SK-N-SH (cell line): ENCODE measurements at regions not wholly inside any gene's neighbourhood (a gene's known extent, or its start where the extent isn't known, plus 50 kb on each side); places are given as distances from the start of the nearest gene placed in this dataset.
A peak's percentile ranks its signal among the peaks of the same experiment; 100 is the strongest.

Experiments used
- CTCF ChIA-PET: fragments of 300-600, 350-600 bp; formaldehyde crosslinking; extraction: SDS; loops from one replicate; lab custom pipeline; 2021; lab: Yijun Ruan, JAX
- POLR2A ChIA-PET: fragments of 350-600 bp; sonication (Branson Sonifier 250); formaldehyde crosslinking; extraction: SDS; loops from one replicate; lab custom pipeline; 2020; ENCODE audit warnings: antibody characterized with exemption, inconsistent platforms; lab: Yijun Ruan, JAX
- DNase-seq: peaks from one replicate; pipeline ENCODE4 v3.0.0; 2012
- H2AFZ ChIP-seq: fragments of 200-600 bp; sonication (generic); 2 replicates; pipeline ENCODE4 v1.8.1; 2016; ENCODE audit warnings: antibody characterized with exemption, mild to moderate bottlenecking, low read depth
- H3F3A ChIP-seq: fragments of 200-600 bp; sonication (generic); replicated peaks from 2 replicates; pipeline ENCODE3; 2016; ENCODE audit warnings: antibody characterized with exemption, mild to moderate bottlenecking; ENCODE audit not compliant: insufficient read depth
- H3K27ac ChIP-seq, 2 experiments: fragments of 200-500 bp in 1 of 2; fragments of 200-600 bp in 1 of 2; sonication (Bioruptor generic) in 1 of 2; sonication (generic), shearing (Covaris generic) in 1 of 2; 2 replicates each; pipeline versions ENCODE4 v1.5.1 to v1.6.1; 2014 to 2016; ENCODE audit warnings: low read depth in 2 of 2, inconsistent platforms in 1 of 2, low read length in 1 of 2, mild to moderate bottlenecking in 1 of 2, mixed read lengths in 1 of 2
- H3K27me3 ChIP-seq: fragments of 200-600 bp; sonication (generic), shearing (Covaris generic); 2 replicates; pipeline ENCODE4 v1.6.1; 2016; ENCODE audit warnings: mixed run types; ENCODE audit not compliant: insufficient read depth
- H3K36me3 ChIP-seq, 2 experiments: fragments of 200-500 bp in 1 of 2; fragments of 200-600 bp in 1 of 2; sonication (Bioruptor generic) in 1 of 2; sonication (generic) in 1 of 2; replicated peaks in 1 of 2; 2 replicates each; pipeline versions ENCODE3 to v1.5.1; 2014 to 2016; ENCODE audit warnings: low read length in 1 of 2, mild to moderate bottlenecking in 1 of 2; ENCODE audit not compliant: insufficient read depth in 2 of 2, control insufficient read depth in 1 of 2
- H3K4me1 ChIP-seq, 2 experiments: fragments of 200-500 bp in 1 of 2; fragments of 200-600 bp in 1 of 2; sonication (Bioruptor generic) in 1 of 2; sonication (generic), shearing (Covaris generic) in 1 of 2; 2 replicates each; pipeline versions ENCODE4 v1.5.1 to v1.6.1; 2014 to 2016; ENCODE audit warnings: low read depth in 1 of 2, low read length in 1 of 2, mixed run types in 1 of 2; ENCODE audit not compliant: insufficient read depth in 2 of 2, control insufficient read depth in 1 of 2
- H3K4me2 ChIP-seq: fragments of 200-600 bp; sonication (generic), shearing (Covaris generic); 2 replicates; pipeline ENCODE4 v1.6.1; 2017; ENCODE audit warnings: mixed run types
- H3K4me3 ChIP-seq, 2 experiments: fragments of 200-500 bp in 1 of 2; fragments of 200-600 bp in 1 of 2; sonication (Bioruptor generic) in 1 of 2; sonication (generic), shearing (Covaris generic) in 1 of 2; 2 replicates each; pipeline versions ENCODE4 v1.5.1 to v1.8.1; 2014 to 2016; ENCODE audit warnings: low read depth in 2 of 2, inconsistent platforms in 1 of 2, low read length in 1 of 2, mild to moderate bottlenecking in 1 of 2, mixed read lengths in 1 of 2, moderate library complexity in 1 of 2
- H3K79me2 ChIP-seq: fragments of 200-600 bp; sonication (generic); 2 replicates; pipeline ENCODE4 v1.8.1; 2017; ENCODE audit warnings: mild to moderate bottlenecking; ENCODE audit not compliant: insufficient read depth
- H3K9ac ChIP-seq: fragments of 200-600 bp; sonication (generic); 2 replicates; pipeline ENCODE4 v1.6.1; 2017; ENCODE audit warnings: mixed run types
- H3K9me2 ChIP-seq: fragments of 200-600 bp; sonication (generic); 2 replicates; pipeline ENCODE4 v1.6.1; 2017; ENCODE audit warnings: mixed run types
- H3K9me3 ChIP-seq: fragments of 200-600 bp; sonication (generic); 2 replicates; pipeline ENCODE4 v1.6.1; 2017; ENCODE audit warnings: mixed run types, mild to moderate bottlenecking, moderate library complexity
- H4K20me1 ChIP-seq: fragments of 200-600 bp; sonication (generic); 2 replicates; pipeline ENCODE4 v1.6.1; 2017; ENCODE audit warnings: mild to moderate bottlenecking, mixed run types; ENCODE audit not compliant: insufficient read depth
- ELF1 ChIP-seq: IDR thresholded peaks from 2 replicates; pipeline ENCODE4 v1.4.0; 2012
- FOSL2 ChIP-seq: IDR thresholded peaks from 2 replicates; pipeline ENCODE4 v1.4.0; 2012; ENCODE audit warnings: low read depth, mild to moderate bottlenecking, moderate library complexity, borderline replicate concordance
- FOXJ3 ChIP-seq: sonication (generic); formaldehyde crosslinking; IDR thresholded peaks from 2 replicates; pipeline ENCODE4 v1.5.1; 2020; ENCODE audit warnings: mild to moderate bottlenecking, missing genetic modification reagents
- FOXM1 ChIP-seq: IDR thresholded peaks from 2 replicates; pipeline ENCODE4 v1.4.0; 2012; ENCODE audit warnings: low read depth, mild to moderate bottlenecking
- GABPA ChIP-seq: IDR thresholded peaks from 2 replicates; pipeline ENCODE4 v1.4.0; 2012; ENCODE audit warnings: low read depth, mild to moderate bottlenecking
- GATA2 ChIP-seq: sonication (generic); formaldehyde crosslinking; IDR thresholded peaks from 2 replicates; pipeline ENCODE4 v1.5.0; 2020; ENCODE audit warnings: mild to moderate bottlenecking, missing genetic modification reagents
- JUND ChIP-seq: IDR thresholded peaks from 2 replicates; pipeline ENCODE4 v1.4.0; 2012
- MEF2A ChIP-seq: IDR thresholded peaks from 2 replicates; pipeline ENCODE4 v1.4.0; 2012; ENCODE audit warnings: low read depth, borderline replicate concordance
- NFIC ChIP-seq: IDR thresholded peaks from 2 replicates; pipeline ENCODE4 v1.4.0; 2012; ENCODE audit warnings: borderline replicate concordance
- PBX3 ChIP-seq: IDR thresholded peaks from 2 replicates; pipeline ENCODE4; 2012
- RAD21 ChIP-seq: IDR thresholded peaks from 2 replicates; pipeline ENCODE4 v1.6.1; 2012; ENCODE audit warnings: mild to moderate bottlenecking, low read length
- RCOR1 ChIP-seq: fragments of 150-350 bp; IDR thresholded peaks from 2 replicates; pipeline ENCODE4 v1.6.1; 2017; ENCODE audit warnings: antibody characterized with exemption, low read length
- RFX5 ChIP-seq: IDR thresholded peaks from 2 replicates; pipeline ENCODE4 v1.6.1; 2012; ENCODE audit warnings: mild to moderate bottlenecking, improper control_type of control experiment, low read length
- RXRA ChIP-seq: IDR thresholded peaks from 2 replicates; pipeline ENCODE4 v1.4.0; 2012; ENCODE audit warnings: low read depth, mild to moderate bottlenecking, borderline replicate concordance
- SMC3 ChIP-seq: IDR thresholded peaks from 2 replicates; pipeline ENCODE4 v1.6.1; 2012; ENCODE audit warnings: low read depth, low read length, improper control_type of control experiment
- TAF1 ChIP-seq: IDR thresholded peaks from 2 replicates; pipeline ENCODE4 v1.6.1; 2012; ENCODE audit warnings: low read depth, mild to moderate bottlenecking, low read length, moderate library complexity, borderline replicate concordance
- TCF12 ChIP-seq: IDR thresholded peaks from 2 replicates; pipeline ENCODE4 v1.4.0; 2012
- USF1 ChIP-seq: IDR thresholded peaks from 2 replicates; pipeline ENCODE4 v1.4.0; 2012; ENCODE audit warnings: low read depth, borderline replicate concordance
- YY1 ChIP-seq: IDR thresholded peaks from 2 replicates; pipeline ENCODE4 v1.4.0; 2012; ENCODE audit warnings: low read depth, mild to moderate bottlenecking
- WGBS: methylation state at CpG from one replicate; pipeline ENCODE4 v1.1.6; 2017; ENCODE audit warnings: low lambda C conversion rate; 5-methylcytosine and 5-hydroxymethylcytosine counted together
- TF ChIP-seq, protein P1 (sequence below): fragments of 200-600 bp; sonication (generic); IDR thresholded peaks from 2 replicates; pipeline ENCODE4 v1.6.1; 2017; ENCODE audit warnings: antibody characterized with exemption, mild to moderate bottlenecking, moderate library complexity
- TF ChIP-seq, protein P2 (sequence below): fragments of 150-350 bp; IDR thresholded peaks from 2 replicates; pipeline ENCODE4 v1.6.1; 2017; ENCODE audit warnings: antibody characterized with exemption, low read length, low read depth, borderline replicate concordance
- TF ChIP-seq, protein P3 (sequence below): fragments of 150-350 bp; IDR thresholded peaks from 2 replicates; pipeline ENCODE4 v1.6.1; 2016; ENCODE audit warnings: mild to moderate bottlenecking, low read depth, low read length

- TF ChIP-seq, protein P1, sequence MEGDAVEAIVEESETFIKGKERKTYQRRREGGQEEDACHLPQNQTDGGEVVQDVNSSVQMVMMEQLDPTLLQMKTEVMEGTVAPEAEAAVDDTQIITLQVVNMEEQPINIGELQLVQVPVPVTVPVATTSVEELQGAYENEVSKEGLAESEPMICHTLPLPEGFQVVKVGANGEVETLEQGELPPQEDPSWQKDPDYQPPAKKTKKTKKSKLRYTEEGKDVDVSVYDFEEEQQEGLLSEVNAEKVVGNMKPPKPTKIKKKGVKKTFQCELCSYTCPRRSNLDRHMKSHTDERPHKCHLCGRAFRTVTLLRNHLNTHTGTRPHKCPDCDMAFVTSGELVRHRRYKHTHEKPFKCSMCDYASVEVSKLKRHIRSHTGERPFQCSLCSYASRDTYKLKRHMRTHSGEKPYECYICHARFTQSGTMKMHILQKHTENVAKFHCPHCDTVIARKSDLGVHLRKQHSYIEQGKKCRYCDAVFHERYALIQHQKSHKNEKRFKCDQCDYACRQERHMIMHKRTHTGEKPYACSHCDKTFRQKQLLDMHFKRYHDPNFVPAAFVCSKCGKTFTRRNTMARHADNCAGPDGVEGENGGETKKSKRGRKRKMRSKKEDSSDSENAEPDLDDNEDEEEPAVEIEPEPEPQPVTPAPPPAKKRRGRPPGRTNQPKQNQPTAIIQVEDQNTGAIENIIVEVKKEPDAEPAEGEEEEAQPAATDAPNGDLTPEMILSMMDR, result no peak
- TF ChIP-seq YY1 (no peak), ELF1 (no peak), GABPA (no peak)
Measured at GRCh38 chrX:122945328-122945727, 238.8 kb upstream of the GRIA3 start (continued).

- no peaks in the 10 kb centered on the region for H3K79me2 ChIP-seq
- POLR2A ChIA-PET, result no interaction called here
Measured at GRCh38 chrX:122972604-122973003, 211.5 kb upstream of the GRIA3 start.

DNA sequence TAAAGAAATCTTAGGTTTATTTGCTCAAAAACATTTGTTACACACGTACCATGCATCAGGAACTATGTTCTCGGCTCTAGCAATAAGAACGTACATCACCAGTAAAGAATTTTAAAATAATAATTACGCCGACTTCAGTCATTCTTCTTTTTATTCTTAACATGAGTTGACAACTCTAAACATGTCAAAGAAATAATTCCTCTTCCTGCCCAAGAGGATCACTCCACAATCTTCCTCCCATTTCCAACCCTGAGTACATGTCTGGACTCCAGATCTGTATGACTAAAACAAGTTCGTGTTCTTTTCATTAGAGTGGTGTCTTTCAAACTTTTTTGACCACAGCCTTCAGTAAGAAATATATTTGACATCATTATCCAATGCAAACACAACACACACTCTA is 201.6 kb upstream of the GRIA3 start:
- H3K9ac ChIP-seq, result no peak overlapping the region
- H3K9me2 ChIP-seq, result no peaks in the 10 kb centered on the region
- no peak overlapping the region for H3K4me2 ChIP-seq
- H3F3A ChIP-seq, result no peaks in the 10 kb centered on the region
- no peaks in the 10 kb centered on the region for H4K20me1 ChIP-seq
- H3K79me2 ChIP-seq, result no peaks in the 10 kb centered on the region
- H3K4me3 ChIP-seq, result no peak overlapping the region
- ChIA-PET POLR2A (no interaction called here), CTCF (no interaction called here)
- H3K9me3 ChIP-seq, result no peaks in the 10 kb centered on the region
- no peaks in the 10 kb centered on the region for H3K27me3 ChIP-seq
- peak overlapping the region; percentile 60; the same call in 1 of the 2 replicates for H2AFZ ChIP-seq
- H3K4me1 ChIP-seq, result no peaks in the 10 kb centered on the region
- H3K36me3 ChIP-seq, result no peaks in the 10 kb centered on the region
- H3K27ac ChIP-seq, result no peak overlapping the region
- 8% methylated on average over 6 of the region's 6 CpGs for WGBS
- DNase-seq, result no peak
- TF ChIP-seq RCOR1 (no peak), MEF2A (no peak), RXRA (no peak), RFX5 (no peak), FOXJ3 (CRISPR knock-in tag) (no peak), GABPA (no peak), SMC3 (no peak), FOSL2 (no peak), PBX3 (no peak), JUND (no peak), NFIC (no peak), FOXM1 (no peak), TCF12 (no peak), USF1 (no peak), RAD21 (no peak), GATA2 (CRISPR knock-in tag) (no peak)
- TF ChIP-seq, protein P2, sequence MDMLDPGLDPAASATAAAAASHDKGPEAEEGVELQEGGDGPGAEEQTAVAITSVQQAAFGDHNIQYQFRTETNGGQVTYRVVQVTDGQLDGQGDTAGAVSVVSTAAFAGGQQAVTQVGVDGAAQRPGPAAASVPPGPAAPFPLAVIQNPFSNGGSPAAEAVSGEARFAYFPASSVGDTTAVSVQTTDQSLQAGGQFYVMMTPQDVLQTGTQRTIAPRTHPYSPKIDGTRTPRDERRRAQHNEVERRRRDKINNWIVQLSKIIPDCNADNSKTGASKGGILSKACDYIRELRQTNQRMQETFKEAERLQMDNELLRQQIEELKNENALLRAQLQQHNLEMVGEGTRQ, result no peak
- TF ChIP-seq, protein P3, sequence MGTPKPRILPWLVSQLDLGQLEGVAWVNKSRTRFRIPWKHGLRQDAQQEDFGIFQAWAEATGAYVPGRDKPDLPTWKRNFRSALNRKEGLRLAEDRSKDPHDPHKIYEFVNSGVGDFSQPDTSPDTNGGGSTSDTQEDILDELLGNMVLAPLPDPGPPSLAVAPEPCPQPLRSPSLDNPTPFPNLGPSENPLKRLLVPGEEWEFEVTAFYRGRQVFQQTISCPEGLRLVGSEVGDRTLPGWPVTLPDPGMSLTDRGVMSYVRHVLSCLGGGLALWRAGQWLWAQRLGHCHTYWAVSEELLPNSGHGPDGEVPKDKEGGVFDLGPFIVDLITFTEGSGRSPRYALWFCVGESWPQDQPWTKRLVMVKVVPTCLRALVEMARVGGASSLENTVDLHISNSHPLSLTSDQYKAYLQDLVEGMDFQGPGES, result no peak

More at GRCh38 chrX:122972604-122973003, 211.5 kb upstream of the GRIA3 start:
- 6% methylated on average over 2 of the region's 2 CpGs for WGBS
- H3K27ac ChIP-seq, result no peak overlapping the region
- no peaks in the 10 kb centered on the region for H3K9me3 ChIP-seq
- CTCF ChIA-PET, result no interaction called here
- TF ChIP-seq JUND (no peak), RFX5 (no peak), TAF1 (no peak), ELF1 (no peak)
- H3K27me3 ChIP-seq, result no peaks in the 10 kb centered on the region
- H3K9ac ChIP-seq, result no peak overlapping the region
- H4K20me1 ChIP-seq, result no peaks in the 10 kb centered on the region
- H3K4me2 ChIP-seq, result no peak overlapping the region
- H3K9me2 ChIP-seq, result no peaks in the 10 kb centered on the region
- no peak for DNase-seq
- H3K36me3 ChIP-seq, result no peaks in the 10 kb centered on the region
- no peak overlapping the region for H3K4me3 ChIP-seq
- H2AFZ ChIP-seq, result no peak overlapping the region
- no peaks in the 10 kb centered on the region for H3F3A ChIP-seq
- H3K4me1 ChIP-seq, result no peaks in the 10 kb centered on the region
